ENCODE measurements at regions not wholly inside any gene's neighbourhood (a gene's known extent, or its start where the extent isn't known, plus 50 kb on each side); places are given as distances from the start of the nearest gene placed in this dataset.

DNA sequence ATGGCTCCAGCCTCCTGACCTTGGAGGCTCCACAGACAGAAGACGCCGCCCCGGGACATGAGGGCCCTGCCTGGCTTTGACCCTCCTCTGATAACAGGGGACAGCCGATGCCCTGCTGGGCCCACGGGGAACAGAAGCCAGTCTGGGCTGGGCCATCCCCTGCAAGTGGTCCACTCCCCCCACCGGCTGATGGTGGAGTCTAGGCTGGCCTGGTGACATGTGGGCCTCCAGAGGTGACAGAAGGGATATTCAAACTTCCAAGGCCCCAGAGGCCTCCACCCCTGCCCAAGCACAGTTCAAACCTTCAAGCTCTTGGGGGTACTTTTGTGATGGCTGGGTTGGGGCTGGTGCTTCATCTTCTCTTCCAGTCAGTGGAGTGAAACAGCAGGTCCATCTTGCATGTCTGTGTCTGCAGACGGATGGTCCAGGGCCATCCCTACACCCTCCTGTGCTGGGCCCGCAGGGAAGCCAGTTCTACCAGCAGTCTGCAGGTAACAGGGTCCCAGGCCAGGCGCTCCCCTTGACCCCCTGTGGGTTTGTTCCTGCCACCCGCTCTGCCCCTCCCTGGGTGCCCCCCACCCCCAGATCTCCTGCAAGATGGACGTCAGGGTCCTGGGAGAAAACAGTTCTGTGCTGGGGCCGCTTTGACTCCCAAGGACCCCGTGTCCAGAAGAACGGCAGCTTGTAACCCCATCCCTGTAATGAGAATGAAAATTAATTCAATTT, 929.9 kb downstream of the BRD1 start:
- no peak for TF ChIP-seq GATA2 (IDR thresholded peaks at IDR 0.05; ENCODE audit: low read depth, low read length)
- TF ChIP-seq GATA3 (IDR thresholded peaks at IDR 0.05; ENCODE audit: low read depth, low read length), result no peak
